Ectodermal cell (in vitro differentiated cells): ENCODE measurements at regions not wholly inside any gene's neighbourhood (a gene's known extent, or its start where the extent isn't known, plus 50 kb on each side); places are given as distances from the start of the nearest gene placed in this dataset.
A peak's percentile ranks its signal among the peaks of the same experiment; 100 is the strongest.

Experiments
- H3K27ac ChIP-seq: 2 replicates; pipeline ENCODE4 v1.7.0; 2013; ENCODE audit warnings: mild to moderate bottlenecking, low read depth, low read length; ENCODE audit not compliant: insufficient read depth, poor library complexity, severe bottlenecking
- H3K27me3 ChIP-seq: 2 replicates; pipeline ENCODE4 v1.7.0; 2013; ENCODE audit warnings: mild to moderate bottlenecking, low read length; ENCODE audit not compliant: insufficient read depth, control insufficient read depth, poor library complexity, severe bottlenecking
- H3K36me3 ChIP-seq: one replicate; pipeline ENCODE4 v1.7.0; 2013; ENCODE audit warnings: low read length; ENCODE audit not compliant: control insufficient read depth, insufficient read depth
- H3K4me1 ChIP-seq: one replicate; pipeline ENCODE4 v1.7.0; 2013; ENCODE audit warnings: low read length; ENCODE audit not compliant: control insufficient read depth, insufficient read depth
- H3K4me3 ChIP-seq: 2 replicates; pipeline ENCODE4 v1.7.0; 2013; ENCODE audit warnings: low read depth, low read length, control low read depth; ENCODE audit not compliant: insufficient read depth
- H3K9me3 ChIP-seq: 2 replicates; pipeline ENCODE4 v1.7.0; 2013; ENCODE audit warnings: mild to moderate bottlenecking, low read length, moderate library complexity; ENCODE audit not compliant: control insufficient read depth
- WGBS, 2 experiments: methylation state at CpG; one replicate each; pipeline ENCODE4 v1.1.7; 2013; ENCODE audit warnings: missing lambda C conversion rate in 2 of 2; 5-methylcytosine and 5-hydroxymethylcytosine counted together

- Histone ChIP-seq H3K9me3 (no peaks in the 10 kb centered on the region), H3K4me3 (no peak overlapping the region), H3K4me1 (no peaks in the 10 kb centered on the region), H3K27ac (no peak overlapping the region), H3K27me3 (no peaks in the 10 kb centered on the region), H3K36me3 (no peaks in the 10 kb centered on the region)
- 86 to 87% methylated on average over 1 of the region's 1 CpG for WGBS, 2 experiments
These were observed 519.9 kb downstream of the UTRN start for GRCh38 chr6:144805049-144805448.

- no peaks in the 10 kb centered on the region for H3K9me3 ChIP-seq
- H3K4me1 ChIP-seq: no peaks in the 10 kb centered on the region
- H3K27ac ChIP-seq: no peak overlapping the region
- no peaks in the 10 kb centered on the region for H3K36me3 ChIP-seq
- no peak overlapping the region for H3K4me3 ChIP-seq
- no peaks in the 10 kb centered on the region for H3K27me3 ChIP-seq
These were observed 521.1 kb downstream of the UTRN start for GRCh38 chr6:144806222-144806621.

GRCh38 chr6:144809120-144809519 is 524.0 kb downstream of the UTRN start:
- Histone ChIP-seq H3K4me3 (no peak overlapping the region), H3K27ac (no peak overlapping the region), H3K9me3 (no peaks in the 10 kb centered on the region), H3K4me1 (no peaks in the 10 kb centered on the region), H3K27me3 (no peaks in the 10 kb centered on the region), H3K36me3 (no peaks in the 10 kb centered on the region)
- 97 to 98% methylated on average over 1 of the region's 1 CpG for WGBS, 2 experiments

- Histone ChIP-seq H3K27me3 (no peaks in the 10 kb centered on the region), H3K4me1 (no peaks in the 10 kb centered on the region), H3K27ac (no peak overlapping the region), H3K36me3 (no peaks in the 10 kb centered on the region), H3K4me3 (no peak overlapping the region), H3K9me3 (no peaks in the 10 kb centered on the region)
- 96 to 97% methylated on average over 5 of the region's 5 CpGs for WGBS, 2 experiments
These were observed 524.8 kb downstream of the UTRN start for GRCh38 chr6:144809969-144810368.

- WGBS, 2 experiments: 93 to 94% methylated on average over 4 to 5 of the region's 5 CpGs
- Histone ChIP-seq H3K36me3 (no peaks in the 10 kb centered on the region), H3K9me3 (no peaks in the 10 kb centered on the region), H3K4me3 (no peak overlapping the region), H3K27me3 (no peaks in the 10 kb centered on the region), H3K27ac (no peak overlapping the region), H3K4me1 (no peaks in the 10 kb centered on the region)
These were observed 526.0 kb downstream of the UTRN start for GRCh38 chr6:144811140-144811539.

- Histone ChIP-seq H3K4me1 (no peaks in the 10 kb centered on the region), H3K36me3 (no peaks in the 10 kb centered on the region), H3K9me3 (no peaks in the 10 kb centered on the region), H3K27ac (no peak overlapping the region), H3K27me3 (no peaks in the 10 kb centered on the region), H3K4me3 (no peak overlapping the region)
- 100% methylated on average over 1 of the region's 1 CpG; no CpG with 5 or more reads in 1 of the 2 experiments for WGBS, 2 experiments
These were observed 531.8 kb downstream of the UTRN start for GRCh38 chr6:144816936-144817335.

- Histone ChIP-seq H3K4me1 (peaks cover 14% of the 10 kb centered on the region), H3K36me3 (no peaks in the 10 kb centered on the region), H3K27me3 (no peaks in the 10 kb centered on the region), H3K4me3 (no peak overlapping the region), H3K27ac (no peak overlapping the region), H3K9me3 (no peaks in the 10 kb centered on the region)
- WGBS, 2 experiments: 86 to 93% methylated on average over 1 of the region's 1 CpG
These were observed 535.1 kb downstream of the UTRN start for GRCh38 chr6:144820270-144820669.

- H3K36me3 ChIP-seq: no peaks in the 10 kb centered on the region
- H3K9me3 ChIP-seq: no peaks in the 10 kb centered on the region
- no peak overlapping the region for H3K4me3 ChIP-seq
- H3K27me3 ChIP-seq: no peaks in the 10 kb centered on the region
- 92% methylated on average over 4 of the region's 4 CpGs for WGBS, 2 experiments
- H3K4me1 ChIP-seq: peaks cover 17% of the 10 kb centered on the region
- H3K27ac ChIP-seq: peak overlapping the region; percentile 72
These were observed 538.0 kb downstream of the UTRN start for GRCh38 chr6:144823131-144823530.

- H3K27me3 ChIP-seq: no peaks in the 10 kb centered on the region
- no peaks in the 10 kb centered on the region for H3K36me3 ChIP-seq
- no peaks in the 10 kb centered on the region for H3K9me3 ChIP-seq
- peaks cover 17% of the 10 kb centered on the region for H3K4me1 ChIP-seq
- no peak overlapping the region for H3K4me3 ChIP-seq
- peak overlapping the region; percentile 72 for H3K27ac ChIP-seq
These were observed 538.9 kb downstream of the UTRN start for GRCh38 chr6:144824018-144824417.

- Histone ChIP-seq H3K27ac (no peak overlapping the region), H3K4me1 (no peaks in the 10 kb centered on the region), H3K9me3 (no peaks in the 10 kb centered on the region), H3K27me3 (no peaks in the 10 kb centered on the region), H3K36me3 (peaks cover 4% of the 10 kb centered on the region), H3K4me3 (no peak overlapping the region)
- WGBS, 2 experiments: 93 to 97% methylated on average over 6 of the region's 6 CpGs
These were observed 549.4 kb downstream of the UTRN start for GRCh38 chr6:144834426-144835038.
